GM12878 (cell line): ENCODE measurements at regions not wholly inside any gene's neighbourhood (a gene's known extent, or its start where the extent isn't known, plus 50 kb on each side); places are given as distances from the start of the nearest gene placed in this dataset.

Source experiments
- ATAC-seq: fragments of 200-7000 bp; cut with Tn5 transposase; 3 replicates; pipeline ENCODE4 v1.9.1; 2020; ENCODE audit warnings: mild to moderate bottlenecking, moderate library complexity
- BruUV-seq: library from RNA; stranded (reverse); fragments of 400-500 nt; replicated peaks from 2 replicates; lab custom pipeline; 2021; lab: Mats Ljungman, UMichigan
- CTCF ChIA-PET: fragments of 300-600 bp; sonication (Branson Sonifier 250); formaldehyde crosslinking; extraction: SDS; loops from one replicate; lab custom pipeline; 2021; ENCODE audit warnings: inconsistent platforms; lab: Yijun Ruan, JAX
- POLR2A ChIA-PET: fragments of 350-600 bp; formaldehyde crosslinking; extraction: SDS; loops from one replicate; lab custom pipeline; 2021; ENCODE audit warnings: inconsistent platforms; lab: Charles Lee
- RAD21 ChIA-PET: fragments of 300-600 bp; sonication (Branson Sonifier 250); formaldehyde crosslinking; loops from one replicate; lab custom pipeline; 2023; ENCODE audit warnings: antibody characterized with exemption; ENCODE audit not compliant: unreplicated experiment; lab: Charles Lee
- SMC1A ChIA-PET: fragments of 300-600 bp; sonication (Branson Sonifier 250); formaldehyde crosslinking; loops from one replicate; lab custom pipeline; 2023; ENCODE audit not compliant: unreplicated experiment, uncharacterized antibody; lab: Charles Lee
- DNase-seq: peaks from one replicate; pipeline ENCODE4 v3.0.0-alpha.2; 2011; ENCODE audit warnings: low read depth, low spot score
- FAIRE-seq: peaks from 3 replicates; lab custom pipeline; 2011; peaks lifted over from hg19 to GRCh38; lab: Jason Lieb, UNC
- H2AFZ ChIP-seq: 2 replicates; pipeline ENCODE4 v1.6.0; 2011; ENCODE audit warnings: low read depth, low read length, control low read depth; ENCODE audit not compliant: control insufficient read depth
- H3K27ac ChIP-seq: 2 replicates; pipeline ENCODE4 v1.5.1; 2011; ENCODE audit warnings: control low read depth; ENCODE audit not compliant: control insufficient read depth, insufficient read depth
- H3K27me3 ChIP-seq, 2 experiments: replicated peaks in 1 of 2; 2 replicates each; pipeline versions ENCODE4 v1.6.0 to v1.6.1; 2011; ENCODE audit warnings: low read length in 1 of 2; ENCODE audit not compliant: control insufficient read depth in 2 of 2, insufficient read depth in 2 of 2
- H3K36me3 ChIP-seq, 2 experiments: 2 replicates each; pipeline ENCODE4 v1.5.1; 2011; ENCODE audit warnings: low read length in 1 of 2; ENCODE audit not compliant: control insufficient read depth in 2 of 2, insufficient read depth in 2 of 2
- H3K4me1 ChIP-seq: 2 replicates; pipeline ENCODE4 v1.6.1; 2011; ENCODE audit warnings: mild to moderate bottlenecking, low read length, moderate library complexity, mixed read lengths; ENCODE audit not compliant: control insufficient read depth, insufficient read depth
- H3K4me2 ChIP-seq: 2 replicates; pipeline ENCODE4 v1.6.0; 2011; ENCODE audit warnings: control low read depth; ENCODE audit not compliant: control insufficient read depth, insufficient read depth
- H3K4me3 ChIP-seq: fragments of 200-600 bp; sonication (generic); 2 replicates; pipeline ENCODE4 v1.5.1; 2016
- H3K79me2 ChIP-seq: 2 replicates; pipeline ENCODE4 v1.6.0; 2011; ENCODE audit warnings: low read length; ENCODE audit not compliant: control insufficient read depth, insufficient read depth
- H3K9ac ChIP-seq: 2 replicates; pipeline ENCODE4 v1.8.0; 2011; ENCODE audit warnings: low read length, control low read depth, mixed read lengths; ENCODE audit not compliant: control insufficient read depth, insufficient read depth
- H3K9me3 ChIP-seq: replicated peaks from 3 replicates; pipeline ENCODE4 v1.5.1; 2011; ENCODE audit warnings: mild to moderate bottlenecking, low read length; ENCODE audit not compliant: control insufficient read depth, insufficient read depth
- H4K20me1 ChIP-seq: 2 replicates; pipeline ENCODE4 v1.6.0; 2011; ENCODE audit not compliant: control insufficient read depth, insufficient read depth
- ATF2 ChIP-seq: IDR thresholded peaks from 2 replicates; pipeline ENCODE4 v1.6.1; 2012; ENCODE audit warnings: low read length, inconsistent platforms
- CBX3 ChIP-seq: fragments of 200-600 bp; sonication (generic); IDR thresholded peaks from 2 replicates; pipeline ENCODE4 v1.6.1; 2016; ENCODE audit warnings: low read depth, borderline replicate concordance
- CBX5 ChIP-seq: sonication (generic); IDR thresholded peaks from 2 replicates; pipeline ENCODE4 v1.6.1; 2016; ENCODE audit warnings: low read depth, moderate library complexity, mild to moderate bottlenecking, inconsistent platforms
- CEBPZ ChIP-seq: fragments of 150-350 bp; IDR thresholded peaks from 2 replicates; pipeline ENCODE4 v1.6.1; 2016; ENCODE audit warnings: low read depth, low read length
- CREB1 ChIP-seq: IDR thresholded peaks from 2 replicates; pipeline ENCODE4 v1.6.1; 2012; ENCODE audit warnings: low read depth, mild to moderate bottlenecking, inconsistent platforms
- E2F4 ChIP-seq: IDR thresholded peaks from 2 replicates; pipeline ENCODE4 v1.6.1; 2012; ENCODE audit warnings: low read depth, low read length, improper control_type of control experiment
- JUND ChIP-seq: IDR thresholded peaks from 2 replicates; pipeline ENCODE4 v1.6.1; 2012; ENCODE audit warnings: low read depth, mild to moderate bottlenecking, low read length, improper control_type of control experiment, moderate library complexity
- POLR2AphosphoS5 ChIP-seq: IDR thresholded peaks from 2 replicates; pipeline ENCODE4 v1.6.1; 2011; ENCODE audit warnings: mild to moderate bottlenecking, low read length, inconsistent platforms
- POU2F2 ChIP-seq: IDR thresholded peaks from 3 replicates; pipeline ENCODE4 v1.6.1; 2011; ENCODE audit warnings: low read depth, mild to moderate bottlenecking, low read length, borderline replicate concordance
- RUNX3 ChIP-seq: IDR thresholded peaks from 2 replicates; pipeline ENCODE4 v1.6.1; 2012; ENCODE audit warnings: low read length, inconsistent platforms
- SMAD5 ChIP-seq: IDR thresholded peaks from 2 replicates; pipeline ENCODE4 v1.6.1; 2016; ENCODE audit warnings: antibody characterized with exemption, low read depth
- SRF ChIP-seq, 2 experiments: IDR thresholded peaks; 2 replicates each; pipeline ENCODE4 v1.6.1; 2011; ENCODE audit warnings: low read depth in 2 of 2, low read length in 2 of 2, mild to moderate bottlenecking in 1 of 2, moderate library complexity in 1 of 2
- ZNF217 ChIP-seq: fragments of 450-650 bp; IDR thresholded peaks from 2 replicates; pipeline ENCODE4 v1.6.1; 2017; ENCODE audit warnings: antibody characterized with exemption, mild to moderate bottlenecking
- ZNF592 ChIP-seq: fragments of 450-650 bp; IDR thresholded peaks from 2 replicates; pipeline ENCODE4 v1.6.1; 2017; ENCODE audit warnings: mild to moderate bottlenecking, moderate library complexity
- WGBS: methylation state at CpG from one replicate; pipeline ENCODE4 v1.1.6; 2016; ENCODE audit warnings: low lambda C conversion rate; ENCODE audit not compliant: insufficient replicate concordance, insufficient coverage; ENCODE audit errors: missing lambda C conversion rate; 5-methylcytosine and 5-hydroxymethylcytosine counted together
- in situ Hi-C: fragments of 300-500 bp; cut with MboI; formaldehyde crosslinking; loops from 9 replicates; pipeline ENCODE4 v1.14.3; 2018; ENCODE audit warnings: mixed read lengths
- intact Hi-C: fragments of 100-400 bp; cut with micrococcal nuclease; formaldehyde crosslinking; loops from one replicate; pipeline ENCODE4 v1.14.2; 2022; ENCODE audit not compliant: unreplicated experiment

- no peak for TF ChIP-seq CEBPZ
- no peak for TF ChIP-seq SRF (IDR thresholded peaks at IDR 0.05; ENCODE audit: low read depth in 2 of 2, low read length in 2 of 2)
- TF ChIP-seq, all 136 proteins: peak for 0
Measured at GRCh38 chr12:91753649-91754048, 392.0 kb downstream of the BTG1 start (continued).

GRCh38 chr12:91746976-91747375 lies 398.7 kb downstream of the BTG1 start:
- RAD21 ChIA-PET: no interaction called here
- no peaks in the 10 kb centered on the region for H3K36me3 ChIP-seq
- no peaks in the 10 kb centered on the region for H3K4me1 ChIP-seq
- no peaks in the 10 kb centered on the region for H3K79me2 ChIP-seq
- intact Hi-C loops (no loop called here), in situ Hi-C loops (no loop called here)
- DNase-seq (no peak), ATAC-seq (peak; percentile 40; the same call in 2 of the 3 replicates), FAIRE-seq (no peak)
- H3K27ac ChIP-seq: no peak overlapping the region
- CTCF ChIA-PET: no interaction called here
- POLR2A ChIA-PET: interaction anchor here (0.6 kb wide), 1 partner anchor 238 kb away, joined by 3 read pairs; no protein-coding TSS in a partner anchor
- H2AFZ ChIP-seq: no peak overlapping the region
- no peaks in the 10 kb centered on the region for H4K20me1 ChIP-seq
- no peaks in the 10 kb centered on the region for H3K27me3 ChIP-seq
- H3K9ac ChIP-seq: no peak overlapping the region
- H3K4me3 ChIP-seq: no peak overlapping the region
- H3K9me3 ChIP-seq: no peaks in the 10 kb centered on the region
- 0% methylated on average over 1 of the region's 1 CpG for WGBS
- SMC1A ChIA-PET: interaction anchor here (1.7 kb wide), 1 partner anchor 65 kb away, joined by 3 read pairs; no protein-coding TSS in a partner anchor
- BruUV-seq: no TSS peak
- H3K4me2 ChIP-seq: no peak overlapping the region
- TF ChIP-seq POU2F2 (no peak), RUNX3 (no peak), JUND (no peak), ATF2 (no peak), CREB1 (no peak), SMAD5 (no peak), CBX5 (no peak), E2F4 (no peak), ZNF217 (no peak), ZNF592 (no peak), CBX3 (no peak), POLR2AphosphoS5 (no peak)
